A549 (cell line): ENCODE measurements at regions not wholly inside any gene's neighbourhood (a gene's known extent, or its start where the extent isn't known, plus 50 kb on each side); places are given as distances from the start of the nearest gene placed in this dataset.

ENCODE experiments used
- ATAC-seq, 2 experiments: fragments of 200-7000 bp in 1 of 2; fragments of >200 bp in 1 of 2; cut with Nextera tagmentation in 1 of 2; cut with Tn5 transposase in 1 of 2; 3 replicates each; pipeline versions ENCODE4 v1.8.0 to v1.9.1; 2018 to 2020; ENCODE audit warnings: mild to moderate bottlenecking in 1 of 2, moderate library complexity in 1 of 2
- CTCF ChIA-PET: fragments of 300-600 bp; sonication (Branson Sonifier 250); formaldehyde crosslinking; extraction: SDS; loops from one replicate; lab custom pipeline; 2021; ENCODE audit warnings: antibody characterized with exemption, inconsistent platforms; lab: Yijun Ruan, JAX
- POLR2A ChIA-PET: fragments of 350-600 bp; formaldehyde crosslinking; extraction: SDS; loops from one replicate; lab custom pipeline; 2021; ENCODE audit warnings: antibody characterized with exemption, inconsistent platforms; lab: Yijun Ruan, JAX
- DNase-seq, 2 experiments: peaks; one replicate each; pipeline versions ENCODE4 v3.0.0 to v3.0.0-alpha.2; 2011 to 2016; ENCODE audit warnings: low read depth in 1 of 2, low spot score in 1 of 2
- FAIRE-seq: peaks from 2 replicates; lab custom pipeline; 2011; peaks lifted over from hg19 to GRCh38; lab: Jason Lieb, UNC
- H3K27ac ChIP-seq, 2 experiments: fragments of >200 bp; sonication (Bioruptor Twin); formaldehyde crosslinking; 3 replicates each; pipeline ENCODE4 v1.5.1; 2016 to 2017
- H3K4me1 ChIP-seq: fragments of >200 bp; sonication (Bioruptor Twin); formaldehyde crosslinking; 3 replicates; pipeline ENCODE4 v1.6.1; 2016
- H3K4me2 ChIP-seq: fragments of >200 bp; sonication (Bioruptor Twin); formaldehyde crosslinking; 3 replicates; pipeline ENCODE4 v1.6.1; 2016
- H3K4me3 ChIP-seq: fragments of >200 bp; sonication (Bioruptor Twin); formaldehyde crosslinking; 3 replicates; pipeline ENCODE4 v1.5.1; 2016
- H3K9me3 ChIP-seq: fragments of >200 bp; sonication (Bioruptor Twin); formaldehyde crosslinking; 3 replicates; pipeline ENCODE4 v1.6.1; 2016
- CBX8 ChIP-seq: fragments of 200-600 bp; sonication (generic); IDR thresholded peaks from 2 replicates; pipeline ENCODE4 v1.6.1; 2016
- CEBPB ChIP-seq, 2 experiments: fragments of >200 bp in 1 of 2; sonication (Bioruptor Twin) in 1 of 2; formaldehyde crosslinking in 1 of 2; IDR thresholded peaks; 2 replicates each; pipeline ENCODE4 v1.6.1; 2012 to 2016
- CHD4 ChIP-seq: fragments of 200-600 bp; sonication (generic); IDR thresholded peaks from 2 replicates; pipeline ENCODE4 v1.6.1; 2016; ENCODE audit warnings: antibody characterized with exemption, mild to moderate bottlenecking, borderline replicate concordance
- ESRRA ChIP-seq: fragments of 150-350 bp; IDR thresholded peaks from 2 replicates; pipeline ENCODE4 v1.6.1; 2014; ENCODE audit warnings: mild to moderate bottlenecking, low read length, borderline replicate concordance
- FOSB ChIP-seq: fragments of 250-450 bp; sonication (Bioruptor Pico); IDR thresholded peaks from 2 replicates; pipeline ENCODE4 v1.5.0; 2020; ENCODE audit warnings: mild to moderate bottlenecking, moderate library complexity
- GATA3 ChIP-seq: IDR thresholded peaks from 2 replicates; pipeline ENCODE4 v1.6.1; 2012; ENCODE audit warnings: borderline replicate concordance
- HDAC2 ChIP-seq: fragments of 200-600 bp; sonication (generic); IDR thresholded peaks from 2 replicates; pipeline ENCODE4 v1.6.1; 2016
- HEYL ChIP-seq: fragments of 250-450 bp; sonication (Bioruptor Pico); IDR thresholded peaks from 2 replicates; pipeline ENCODE4 v1.8.0; 2021; ENCODE audit warnings: mild to moderate bottlenecking, moderate library complexity
- HOXB13 ChIP-seq: fragments of 250-450 bp; sonication (Bioruptor Pico); IDR thresholded peaks from 2 replicates; pipeline ENCODE4 v1.5.0; 2020; ENCODE audit warnings: low read depth, mild to moderate bottlenecking, moderate library complexity
- KDM1A ChIP-seq: fragments of 200-600 bp; sonication (generic); IDR thresholded peaks from 2 replicates; pipeline ENCODE4 v1.6.1; 2016; ENCODE audit warnings: low read depth, mild to moderate bottlenecking
- MAFK ChIP-seq: fragments of 450-650 bp; IDR thresholded peaks from 2 replicates; pipeline ENCODE4 v1.6.1; 2014; ENCODE audit not compliant: partially characterized antibody
- MAZ ChIP-seq: fragments of 150-350 bp; IDR thresholded peaks from 2 replicates; pipeline ENCODE4 v1.6.1; 2014; ENCODE audit warnings: antibody characterized with exemption, low read depth, low read length, borderline replicate concordance
- MYC ChIP-seq: IDR thresholded peaks from 2 replicates; pipeline ENCODE4 v1.6.1; 2012; ENCODE audit warnings: mild to moderate bottlenecking, inconsistent platforms, low read length, improper control_type of control experiment, borderline replicate concordance
- NFE2L2 ChIP-seq: fragments of 150-350 bp; conservative IDR thresholded peaks from 2 replicates; pipeline ENCODE4 v1.6.1; 2014; ENCODE audit warnings: low read length
- NPAS2 ChIP-seq: fragments of 250-450 bp; sonication (Bioruptor Pico); IDR thresholded peaks from 2 replicates; pipeline ENCODE4 v1.8.0; 2022; ENCODE audit warnings: mild to moderate bottlenecking, moderate library complexity, borderline replicate concordance
- NR3C1 ChIP-seq: fragments of >200 bp; sonication (Bioruptor Twin); formaldehyde crosslinking; IDR thresholded peaks from 3 replicates; pipeline ENCODE4 v1.6.1; 2017
- RAD21 ChIP-seq, 2 experiments: fragments of >200 bp in 1 of 2; sonication (Bioruptor Twin) in 1 of 2; formaldehyde crosslinking in 1 of 2; IDR thresholded peaks in 1 of 2; conservative IDR thresholded peaks in 1 of 2; 2 replicates in 1 of 2; 3 replicates in 1 of 2; pipeline ENCODE4 v1.6.1; 2012 to 2018; ENCODE audit warnings: inconsistent platforms in 1 of 2
- SMC3 ChIP-seq: fragments of >200 bp; sonication (Bioruptor Twin); formaldehyde crosslinking; IDR thresholded peaks from 3 replicates; pipeline ENCODE4 v1.6.1; 2018; ENCODE audit warnings: inconsistent platforms
- ZC3H11A ChIP-seq: fragments of 450-650 bp; IDR thresholded peaks from 2 replicates; pipeline ENCODE4 v1.6.1; 2014; ENCODE audit warnings: antibody characterized with exemption, mild to moderate bottlenecking
- ZNF302 ChIP-seq: fragments of 250-450 bp; sonication (Bioruptor Pico); IDR thresholded peaks from 2 replicates; pipeline ENCODE4 v1.9.0; 2021; ENCODE audit warnings: inconsistent platforms, mild to moderate bottlenecking, moderate library complexity
- WGBS: methylation state at CpG from one replicate; pipeline ENCODE4 v1.1.6; 2017; ENCODE audit errors: missing lambda C conversion rate; 5-methylcytosine and 5-hydroxymethylcytosine counted together
- TF ChIP-seq, protein P1 (sequence below): fragments of 450-650 bp; IDR thresholded peaks from 2 replicates; pipeline ENCODE4 v1.6.1; 2014; ENCODE audit warnings: antibody characterized with exemption
- TF ChIP-seq, protein P2 (sequence below): fragments of 200-600 bp; sonication (generic); IDR thresholded peaks from 2 replicates; pipeline ENCODE4 v1.6.1; 2016; ENCODE audit warnings: antibody characterized with exemption, mild to moderate bottlenecking, moderate library complexity
- TF ChIP-seq, protein P3 (sequence below): IDR thresholded peaks from 2 replicates; pipeline ENCODE4 v1.6.1; 2012
- TF ChIP-seq, protein P4 (sequence below): IDR thresholded peaks from 2 replicates; pipeline ENCODE4 v1.6.1; 2012
- TF ChIP-seq, protein P5 (sequence below): fragments of >200 bp; sonication (Bioruptor Twin); formaldehyde crosslinking; IDR thresholded peaks from 3 replicates; pipeline ENCODE4 v1.6.1; 2016

DNA sequence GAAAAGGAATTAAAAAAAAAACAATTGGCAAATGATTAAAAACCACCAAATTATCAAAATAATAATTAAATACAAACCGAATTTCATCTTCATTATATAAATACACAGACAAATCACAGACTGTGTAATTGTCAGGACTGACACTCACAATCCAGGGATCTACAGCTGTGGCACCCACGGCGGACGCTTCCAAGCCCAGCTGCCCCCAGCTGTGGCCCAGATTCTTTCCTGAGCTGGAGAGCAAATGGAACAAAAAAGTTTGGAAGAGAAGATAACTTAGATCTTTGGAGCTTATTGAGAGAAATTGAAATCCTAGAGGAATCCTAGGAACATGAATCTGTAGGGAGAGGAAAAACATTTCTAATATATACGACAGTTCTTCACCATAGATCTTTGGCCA lies 316.1 kb downstream of the OTUD1 start:
- ChIA-PET CTCF (no interaction called here), POLR2A (no interaction called here)
- FAIRE-seq = no peak
- Histone ChIP-seq H3K9me3 (no peaks in the 10 kb centered on the region), H3K4me2 (no peak overlapping the region), H3K4me1 (no peaks in the 10 kb centered on the region), H3K4me3 (no peak overlapping the region), H3K27ac (no peak overlapping the region)
- no peak for ATAC-seq
- WGBS = 7% methylated on average over 5 of the region's 5 CpGs
- no peak for DNase-seq
- TF ChIP-seq KDM1A = no peak
- TF ChIP-seq ESRRA = no peak
- TF ChIP-seq CBX8 = no peak
- TF ChIP-seq, protein P1, sequence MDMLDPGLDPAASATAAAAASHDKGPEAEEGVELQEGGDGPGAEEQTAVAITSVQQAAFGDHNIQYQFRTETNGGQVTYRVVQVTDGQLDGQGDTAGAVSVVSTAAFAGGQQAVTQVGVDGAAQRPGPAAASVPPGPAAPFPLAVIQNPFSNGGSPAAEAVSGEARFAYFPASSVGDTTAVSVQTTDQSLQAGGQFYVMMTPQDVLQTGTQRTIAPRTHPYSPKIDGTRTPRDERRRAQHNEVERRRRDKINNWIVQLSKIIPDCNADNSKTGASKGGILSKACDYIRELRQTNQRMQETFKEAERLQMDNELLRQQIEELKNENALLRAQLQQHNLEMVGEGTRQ = no peak
- no peak for TF ChIP-seq HOXB13 (CRISPR knock-in tag)
- no peak for TF ChIP-seq NPAS2 (CRISPR knock-in tag)
- no peak for TF ChIP-seq FOSB (CRISPR knock-in tag)
- TF ChIP-seq, protein P2, sequence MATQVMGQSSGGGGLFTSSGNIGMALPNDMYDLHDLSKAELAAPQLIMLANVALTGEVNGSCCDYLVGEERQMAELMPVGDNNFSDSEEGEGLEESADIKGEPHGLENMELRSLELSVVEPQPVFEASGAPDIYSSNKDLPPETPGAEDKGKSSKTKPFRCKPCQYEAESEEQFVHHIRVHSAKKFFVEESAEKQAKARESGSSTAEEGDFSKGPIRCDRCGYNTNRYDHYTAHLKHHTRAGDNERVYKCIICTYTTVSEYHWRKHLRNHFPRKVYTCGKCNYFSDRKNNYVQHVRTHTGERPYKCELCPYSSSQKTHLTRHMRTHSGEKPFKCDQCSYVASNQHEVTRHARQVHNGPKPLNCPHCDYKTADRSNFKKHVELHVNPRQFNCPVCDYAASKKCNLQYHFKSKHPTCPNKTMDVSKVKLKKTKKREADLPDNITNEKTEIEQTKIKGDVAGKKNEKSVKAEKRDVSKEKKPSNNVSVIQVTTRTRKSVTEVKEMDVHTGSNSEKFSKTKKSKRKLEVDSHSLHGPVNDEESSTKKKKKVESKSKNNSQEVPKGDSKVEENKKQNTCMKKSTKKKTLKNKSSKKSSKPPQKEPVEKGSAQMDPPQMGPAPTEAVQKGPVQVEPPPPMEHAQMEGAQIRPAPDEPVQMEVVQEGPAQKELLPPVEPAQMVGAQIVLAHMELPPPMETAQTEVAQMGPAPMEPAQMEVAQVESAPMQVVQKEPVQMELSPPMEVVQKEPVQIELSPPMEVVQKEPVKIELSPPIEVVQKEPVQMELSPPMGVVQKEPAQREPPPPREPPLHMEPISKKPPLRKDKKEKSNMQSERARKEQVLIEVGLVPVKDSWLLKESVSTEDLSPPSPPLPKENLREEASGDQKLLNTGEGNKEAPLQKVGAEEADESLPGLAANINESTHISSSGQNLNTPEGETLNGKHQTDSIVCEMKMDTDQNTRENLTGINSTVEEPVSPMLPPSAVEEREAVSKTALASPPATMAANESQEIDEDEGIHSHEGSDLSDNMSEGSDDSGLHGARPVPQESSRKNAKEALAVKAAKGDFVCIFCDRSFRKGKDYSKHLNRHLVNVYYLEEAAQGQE = no peak
- TF ChIP-seq HEYL (CRISPR knock-in tag) = no peak
- TF ChIP-seq, protein P3, sequence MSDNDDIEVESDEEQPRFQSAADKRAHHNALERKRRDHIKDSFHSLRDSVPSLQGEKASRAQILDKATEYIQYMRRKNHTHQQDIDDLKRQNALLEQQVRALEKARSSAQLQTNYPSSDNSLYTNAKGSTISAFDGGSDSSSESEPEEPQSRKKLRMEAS = no peak
- no peak for TF ChIP-seq GATA3
- TF ChIP-seq MAFK = no peak
- TF ChIP-seq SMC3 = no peak
- TF ChIP-seq RAD21 (conservative IDR thresholded peaks at IDR 0.05 in 1 of 2, IDR thresholded peaks at IDR 0.05 in 1 of 2) = no peak
- TF ChIP-seq, protein P4, sequence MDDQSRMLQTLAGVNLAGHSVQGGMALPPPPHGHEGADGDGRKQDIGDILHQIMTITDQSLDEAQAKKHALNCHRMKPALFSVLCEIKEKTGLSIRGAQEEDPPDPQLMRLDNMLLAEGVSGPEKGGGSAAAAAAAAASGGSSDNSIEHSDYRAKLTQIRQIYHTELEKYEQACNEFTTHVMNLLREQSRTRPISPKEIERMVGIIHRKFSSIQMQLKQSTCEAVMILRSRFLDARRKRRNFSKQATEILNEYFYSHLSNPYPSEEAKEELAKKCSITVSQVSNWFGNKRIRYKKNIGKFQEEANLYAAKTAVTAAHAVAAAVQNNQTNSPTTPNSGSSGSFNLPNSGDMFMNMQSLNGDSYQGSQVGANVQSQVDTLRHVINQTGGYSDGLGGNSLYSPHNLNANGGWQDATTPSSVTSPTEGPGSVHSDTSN = no peak
- no peak for TF ChIP-seq ZC3H11A
- no peak for TF ChIP-seq CHD4
- TF ChIP-seq MAZ = no peak
- no peak for TF ChIP-seq NR3C1
- no peak for TF ChIP-seq ZNF302 (CRISPR knock-in tag)

DNA sequence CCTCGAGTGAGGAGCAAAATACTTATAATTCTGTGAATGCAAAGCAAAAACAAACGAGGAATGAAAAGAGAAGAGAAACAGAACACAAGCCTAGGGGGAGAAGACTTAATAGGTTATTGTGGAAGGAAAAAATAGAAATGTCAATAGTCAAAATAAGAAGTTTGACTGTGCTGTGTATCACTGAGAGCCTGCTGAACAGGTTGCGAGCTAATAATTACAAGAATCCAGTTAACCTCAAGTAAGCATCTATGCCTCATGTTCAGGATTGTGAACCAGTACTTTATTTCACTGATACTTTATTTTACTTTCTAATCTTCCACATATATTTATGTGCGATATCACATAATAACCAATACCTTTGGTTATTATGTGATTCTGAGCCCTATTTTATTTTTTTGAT lies 316.7 kb downstream of the OTUD1 start:
- FAIRE-seq = no peak
- DNase-seq = no peak

More for the DNA sequence above, 316.7 kb downstream of the OTUD1 start:
- no peak overlapping the region for H3K27ac ChIP-seq
- H3K9me3 ChIP-seq = no peaks in the 10 kb centered on the region
- H3K4me3 ChIP-seq = no peak overlapping the region
- no peaks in the 10 kb centered on the region for H3K4me1 ChIP-seq
- TF ChIP-seq, protein P1 = no peak
- TF ChIP-seq NFE2L2 (no peak), GATA3 (no peak), HDAC2 (no peak), CEBPB (IDR thresholded peaks at IDR 0.05) (no peak), MYC (no peak), SMC3 (no peak)
- TF ChIP-seq, protein P5, sequence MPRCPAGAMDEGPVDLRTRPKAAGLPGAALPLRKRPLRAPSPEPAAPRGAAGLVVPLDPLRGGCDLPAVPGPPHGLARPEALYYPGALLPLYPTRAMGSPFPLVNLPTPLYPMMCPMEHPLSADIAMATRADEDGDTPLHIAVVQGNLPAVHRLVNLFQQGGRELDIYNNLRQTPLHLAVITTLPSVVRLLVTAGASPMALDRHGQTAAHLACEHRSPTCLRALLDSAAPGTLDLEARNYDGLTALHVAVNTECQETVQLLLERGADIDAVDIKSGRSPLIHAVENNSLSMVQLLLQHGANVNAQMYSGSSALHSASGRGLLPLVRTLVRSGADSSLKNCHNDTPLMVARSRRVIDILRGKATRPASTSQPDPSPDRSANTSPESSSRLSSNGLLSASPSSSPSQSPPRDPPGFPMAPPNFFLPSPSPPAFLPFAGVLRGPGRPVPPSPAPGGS = no peak
- TF ChIP-seq, all 56 proteins: peak for 0
- ATAC-seq = no peak
- POLR2A ChIA-PET = no interaction called here
- 12% methylated on average over 4 of the region's 4 CpGs for WGBS
- CTCF ChIA-PET = no interaction called here
- no peak overlapping the region for H3K4me2 ChIP-seq
